ENCODE measurements at regions not wholly inside any gene's neighbourhood (a gene's known extent, or its start where the extent isn't known, plus 50 kb on each side); places are given as distances from the start of the nearest gene placed in this dataset.

GRCh38 chr5:92364986-92365550 is 982.0 kb upstream of the ARRDC3 start:
- DNase-seq (ENCODE audit: low spot score), result no peak
- ChIA-PET POLR2A (no interaction called here), CTCF (ENCODE audit: unreplicated experiment) (no interaction called here)
- Histone ChIP-seq H3K9me2 (ENCODE audit: insufficient read depth, low read length) (no peaks in the 10 kb centered on the region; the same call in 1 of the 2 replicates), H2AFZ (ENCODE audit: low read length) (no peak overlapping the region), H3K4me3 (ENCODE audit: low read depth, low read length, poor library complexity, severe bottlenecking) (no peak overlapping the region), H3K36me3 (ENCODE audit: insufficient read depth, low read length) (no peaks in the 10 kb centered on the region), H4K20me1 (ENCODE audit: insufficient read depth, low read length) (no peaks in the 10 kb centered on the region), H3K4me2 (ENCODE audit: low read length) (no peak overlapping the region), H3K4me1 (ENCODE audit: insufficient read depth, low read length, poor library complexity, severe bottlenecking) (no peaks in the 10 kb centered on the region), H3K27ac (ENCODE audit: low read depth, low read length, poor library complexity, severe bottlenecking) (no peak overlapping the region), H3K79me2 (ENCODE audit: insufficient read depth, low read depth, low read length) (no peaks in the 10 kb centered on the region), H3K9me3 (ENCODE audit: low read length) (no peaks in the 10 kb centered on the region)
- intact Hi-C loops (cut with micrococcal nuclease; ENCODE audit: unreplicated experiment), result no loop called here
- BruUV-seq (replicated peaks), result no TSS peak
- no peak for TF ChIP-seq EZH2phosphoT487 (IDR thresholded peaks at IDR 0.05; ENCODE audit: borderline replicate concordance, low read depth, low read length)
- TF ChIP-seq, protein P1, sequence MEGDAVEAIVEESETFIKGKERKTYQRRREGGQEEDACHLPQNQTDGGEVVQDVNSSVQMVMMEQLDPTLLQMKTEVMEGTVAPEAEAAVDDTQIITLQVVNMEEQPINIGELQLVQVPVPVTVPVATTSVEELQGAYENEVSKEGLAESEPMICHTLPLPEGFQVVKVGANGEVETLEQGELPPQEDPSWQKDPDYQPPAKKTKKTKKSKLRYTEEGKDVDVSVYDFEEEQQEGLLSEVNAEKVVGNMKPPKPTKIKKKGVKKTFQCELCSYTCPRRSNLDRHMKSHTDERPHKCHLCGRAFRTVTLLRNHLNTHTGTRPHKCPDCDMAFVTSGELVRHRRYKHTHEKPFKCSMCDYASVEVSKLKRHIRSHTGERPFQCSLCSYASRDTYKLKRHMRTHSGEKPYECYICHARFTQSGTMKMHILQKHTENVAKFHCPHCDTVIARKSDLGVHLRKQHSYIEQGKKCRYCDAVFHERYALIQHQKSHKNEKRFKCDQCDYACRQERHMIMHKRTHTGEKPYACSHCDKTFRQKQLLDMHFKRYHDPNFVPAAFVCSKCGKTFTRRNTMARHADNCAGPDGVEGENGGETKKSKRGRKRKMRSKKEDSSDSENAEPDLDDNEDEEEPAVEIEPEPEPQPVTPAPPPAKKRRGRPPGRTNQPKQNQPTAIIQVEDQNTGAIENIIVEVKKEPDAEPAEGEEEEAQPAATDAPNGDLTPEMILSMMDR (conservative IDR thresholded peaks at IDR 0.05; ENCODE audit: low read length), result no peak

GRCh38 chr5:92353107-92354030 is 970.3 kb upstream of the ARRDC3 start:
- Histone ChIP-seq H4K20me1 (ENCODE audit: insufficient read depth, low read length) (no peaks in the 10 kb centered on the region), H3K4me3 (ENCODE audit: low read depth, low read length, poor library complexity, severe bottlenecking) (no peak overlapping the region), H3K9me3 (ENCODE audit: low read length) (no peaks in the 10 kb centered on the region), H3K9me2 (ENCODE audit: insufficient read depth, low read length) (no peaks in the 10 kb centered on the region), H2AFZ (ENCODE audit: low read length) (no peak overlapping the region), H3K36me3 (ENCODE audit: insufficient read depth, low read length) (no peaks in the 10 kb centered on the region), H3K4me2 (ENCODE audit: low read length) (no peak overlapping the region), H3K27ac (ENCODE audit: low read depth, low read length, poor library complexity, severe bottlenecking) (no peak overlapping the region), H3K4me1 (ENCODE audit: insufficient read depth, low read length, poor library complexity, severe bottlenecking) (no peaks in the 10 kb centered on the region), H3K79me2 (ENCODE audit: insufficient read depth, low read depth, low read length) (no peaks in the 10 kb centered on the region)
- TF ChIP-seq EZH2phosphoT487 (IDR thresholded peaks at IDR 0.05; ENCODE audit: borderline replicate concordance, low read depth, low read length), result no peak
- TF ChIP-seq, protein P1 (conservative IDR thresholded peaks at IDR 0.05; ENCODE audit: low read length), result no peak
- no TSS peak for BruUV-seq (replicated peaks)
- intact Hi-C loops (cut with micrococcal nuclease; ENCODE audit: unreplicated experiment), result no loop called here
- CTCF ChIA-PET (ENCODE audit: unreplicated experiment), result no interaction called here
- no peak for DNase-seq (ENCODE audit: low spot score)
- POLR2A ChIA-PET, result no interaction called here

- TF ChIP-seq, protein P1 (conservative IDR thresholded peaks at IDR 0.05; ENCODE audit: low read length), result no peak
- TF ChIP-seq EZH2phosphoT487 (IDR thresholded peaks at IDR 0.05; ENCODE audit: borderline replicate concordance, low read depth, low read length), result no peak
- Histone ChIP-seq H3K9me2 (ENCODE audit: insufficient read depth, low read length) (no peaks in the 10 kb centered on the region; the same call in 1 of the 2 replicates), H3K27ac (ENCODE audit: low read depth, low read length, poor library complexity, severe bottlenecking) (no peak overlapping the region), H3K79me2 (ENCODE audit: insufficient read depth, low read depth, low read length) (no peaks in the 10 kb centered on the region), H4K20me1 (ENCODE audit: insufficient read depth, low read length) (no peaks in the 10 kb centered on the region), H3K4me3 (ENCODE audit: low read depth, low read length, poor library complexity, severe bottlenecking) (no peak overlapping the region), H3K4me1 (ENCODE audit: insufficient read depth, low read length, poor library complexity, severe bottlenecking) (no peaks in the 10 kb centered on the region), H3K36me3 (ENCODE audit: insufficient read depth, low read length) (no peaks in the 10 kb centered on the region), H2AFZ (ENCODE audit: low read length) (no peak overlapping the region), H3K9me3 (ENCODE audit: low read length) (no peaks in the 10 kb centered on the region), H3K4me2 (ENCODE audit: low read length) (no peak overlapping the region)
- intact Hi-C loops (cut with micrococcal nuclease; ENCODE audit: unreplicated experiment), result no loop called here
- DNase-seq (ENCODE audit: low spot score), result no peak
- CTCF ChIA-PET (ENCODE audit: unreplicated experiment), result no interaction called here
- no TSS peak for BruUV-seq (replicated peaks)
- POLR2A ChIA-PET, result interaction anchor here (0.7 kb wide), 1 partner anchor 1916 kb away, joined by 3 read pairs; no protein-coding TSS in a partner anchor
Measured at GRCh38 chr5:92337772-92338234, 954.7 kb upstream of the ARRDC3 start.

All from OCI-LY7 (cell line).